HepG2 (cell line): ENCODE measurements at regions not wholly inside any gene's neighbourhood (a gene's known extent, or its start where the extent isn't known, plus 50 kb on each side); places are given as distances from the start of the nearest gene placed in this dataset.

Experiments used
- CENPX ChIP-seq: sonication (generic); formaldehyde crosslinking; IDR thresholded peaks from 2 replicates; pipeline ENCODE4 v1.9.0; 2021; ENCODE audit warnings: mild to moderate bottlenecking, missing genetic modification reagents, moderate library complexity
- DR1 ChIP-seq: sonication (generic); formaldehyde crosslinking; IDR thresholded peaks from 2 replicates; pipeline ENCODE4 v1.8.0; 2021; ENCODE audit warnings: mild to moderate bottlenecking, missing genetic modification reagents, inconsistent platforms
- HIC2 ChIP-seq: sonication (generic); formaldehyde crosslinking; IDR thresholded peaks from 2 replicates; pipeline ENCODE4 v1.9.0; 2022; ENCODE audit warnings: low read depth, missing genetic modification reagents
- HNRNPL ChIP-seq: fragments of 200-400 bp; formaldehyde crosslinking; IDR thresholded peaks from 2 replicates; pipeline ENCODE4 v1.6.1; 2017; ENCODE audit warnings: mild to moderate bottlenecking, low read depth, low read length
- KDM2A ChIP-seq: sonication (generic); formaldehyde crosslinking; IDR thresholded peaks from 2 replicates; pipeline ENCODE4 v1.4.0; 2020; ENCODE audit warnings: low read depth, missing genetic modification reagents, borderline replicate concordance
- KDM6A ChIP-seq: IDR thresholded peaks from 2 replicates; pipeline ENCODE4 v1.6.1; 2016; ENCODE audit warnings: low read depth
- MAF1 ChIP-seq: sonication (generic); formaldehyde crosslinking; IDR thresholded peaks from 2 replicates; pipeline ENCODE4 v1.5.0; 2020; ENCODE audit warnings: missing genetic modification reagents, borderline replicate concordance
- NR2C2 ChIP-seq: sonication (generic); formaldehyde crosslinking; IDR thresholded peaks from 2 replicates; pipeline ENCODE4 v1.4.0; 2020; ENCODE audit warnings: missing genetic modification reagents, mild to moderate bottlenecking, moderate library complexity, borderline replicate concordance
- POLR2G ChIP-seq: fragments of 200-400 bp; formaldehyde crosslinking; IDR thresholded peaks from 2 replicates; pipeline ENCODE4 v1.6.1; 2018; ENCODE audit warnings: mild to moderate bottlenecking, low read depth, low read length, moderate library complexity
- TARDBP ChIP-seq: sonication (generic); formaldehyde crosslinking; IDR thresholded peaks from 2 replicates; pipeline ENCODE4 v1.8.0; 2022; ENCODE audit warnings: mild to moderate bottlenecking, missing genetic modification reagents
- YEATS2 ChIP-seq: sonication (generic); formaldehyde crosslinking; IDR thresholded peaks from 2 replicates; pipeline ENCODE4 v1.4.0; 2020; ENCODE audit warnings: missing genetic modification reagents, borderline replicate concordance
- ZNF274 ChIP-seq: sonication (generic); formaldehyde crosslinking; IDR thresholded peaks from 2 replicates; pipeline ENCODE4 v1.5.1; 2020; ENCODE audit warnings: mild to moderate bottlenecking, missing genetic modification reagents
- ZNF292 ChIP-seq: sonication (generic); formaldehyde crosslinking; IDR thresholded peaks from 2 replicates; pipeline ENCODE4 v1.8.1; 2022; ENCODE audit warnings: mild to moderate bottlenecking, low read depth, missing genetic modification reagents, borderline replicate concordance
- ZNF383 ChIP-seq: sonication (generic); formaldehyde crosslinking; IDR thresholded peaks from 2 replicates; pipeline ENCODE4 v1.4.0; 2020; ENCODE audit warnings: missing genetic modification reagents, mild to moderate bottlenecking, borderline replicate concordance
- ZNF543 ChIP-seq: sonication (generic); formaldehyde crosslinking; IDR thresholded peaks from 2 replicates; pipeline ENCODE4 v1.4.0; 2020; ENCODE audit warnings: mild to moderate bottlenecking, missing genetic modification reagents
- ZNF557 ChIP-seq: sonication (generic); formaldehyde crosslinking; IDR thresholded peaks from 2 replicates; pipeline ENCODE4 v1.4.0; 2020; ENCODE audit warnings: missing genetic modification reagents
- ZNF607 ChIP-seq: sonication (generic); formaldehyde crosslinking; IDR thresholded peaks from 2 replicates; pipeline ENCODE4 v1.5.1; 2020; ENCODE audit warnings: missing genetic modification reagents, mild to moderate bottlenecking, borderline replicate concordance
- ZNF619 ChIP-seq: sonication (generic); formaldehyde crosslinking; IDR thresholded peaks from 2 replicates; pipeline ENCODE4 v1.4.0; 2020; ENCODE audit warnings: mild to moderate bottlenecking, missing genetic modification reagents
- ZNF720 ChIP-seq: sonication (generic); formaldehyde crosslinking; IDR thresholded peaks from 2 replicates; pipeline ENCODE4 v1.4.0; 2020; ENCODE audit warnings: missing genetic modification reagents
- ZNF747 ChIP-seq: sonication (generic); formaldehyde crosslinking; IDR thresholded peaks from 2 replicates; pipeline ENCODE4 v1.8.1; 2023; ENCODE audit warnings: missing genetic modification reagents, mild to moderate bottlenecking, borderline replicate concordance
- ZNF749 ChIP-seq: sonication (generic); formaldehyde crosslinking; IDR thresholded peaks from 2 replicates; pipeline ENCODE4 v1.8.0; 2022; ENCODE audit warnings: mild to moderate bottlenecking, missing genetic modification reagents, moderate library complexity, borderline replicate concordance
- ZNF782 ChIP-seq: sonication (generic); formaldehyde crosslinking; IDR thresholded peaks from 2 replicates; pipeline ENCODE4 v1.4.0; 2020; ENCODE audit warnings: missing genetic modification reagents, mild to moderate bottlenecking, borderline replicate concordance
- TF ChIP-seq, protein P1 (sequence below): sonication (generic); formaldehyde crosslinking; IDR thresholded peaks from 2 replicates; pipeline ENCODE4 v1.5.1; 2020; ENCODE audit warnings: mild to moderate bottlenecking, missing genetic modification reagents, borderline replicate concordance
- TF ChIP-seq, protein P2 (sequence below): sonication (generic); formaldehyde crosslinking; IDR thresholded peaks from 2 replicates; pipeline ENCODE4 v1.4.0; 2020; ENCODE audit warnings: missing genetic modification reagents

DNA sequence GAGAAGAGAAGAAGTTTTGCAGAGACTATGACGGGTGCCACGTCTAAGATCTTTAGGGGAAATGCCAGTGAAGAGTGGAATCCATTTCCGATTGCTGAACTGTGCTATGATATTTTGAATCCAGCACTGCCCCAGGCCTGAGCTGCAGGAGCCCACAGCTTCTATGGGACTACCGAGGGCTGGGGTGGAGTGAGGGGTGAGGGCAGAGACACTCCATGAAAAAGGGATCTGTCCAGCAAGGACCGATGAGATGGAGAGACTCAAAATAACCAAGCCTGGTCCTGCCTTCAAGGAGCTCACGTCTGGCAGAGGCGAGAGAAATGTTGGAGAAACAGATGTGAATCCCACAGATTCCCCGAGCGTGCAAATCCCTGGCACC is 79.8 kb upstream of the MEF2A start (continued):
- TF ChIP-seq, protein P1, sequence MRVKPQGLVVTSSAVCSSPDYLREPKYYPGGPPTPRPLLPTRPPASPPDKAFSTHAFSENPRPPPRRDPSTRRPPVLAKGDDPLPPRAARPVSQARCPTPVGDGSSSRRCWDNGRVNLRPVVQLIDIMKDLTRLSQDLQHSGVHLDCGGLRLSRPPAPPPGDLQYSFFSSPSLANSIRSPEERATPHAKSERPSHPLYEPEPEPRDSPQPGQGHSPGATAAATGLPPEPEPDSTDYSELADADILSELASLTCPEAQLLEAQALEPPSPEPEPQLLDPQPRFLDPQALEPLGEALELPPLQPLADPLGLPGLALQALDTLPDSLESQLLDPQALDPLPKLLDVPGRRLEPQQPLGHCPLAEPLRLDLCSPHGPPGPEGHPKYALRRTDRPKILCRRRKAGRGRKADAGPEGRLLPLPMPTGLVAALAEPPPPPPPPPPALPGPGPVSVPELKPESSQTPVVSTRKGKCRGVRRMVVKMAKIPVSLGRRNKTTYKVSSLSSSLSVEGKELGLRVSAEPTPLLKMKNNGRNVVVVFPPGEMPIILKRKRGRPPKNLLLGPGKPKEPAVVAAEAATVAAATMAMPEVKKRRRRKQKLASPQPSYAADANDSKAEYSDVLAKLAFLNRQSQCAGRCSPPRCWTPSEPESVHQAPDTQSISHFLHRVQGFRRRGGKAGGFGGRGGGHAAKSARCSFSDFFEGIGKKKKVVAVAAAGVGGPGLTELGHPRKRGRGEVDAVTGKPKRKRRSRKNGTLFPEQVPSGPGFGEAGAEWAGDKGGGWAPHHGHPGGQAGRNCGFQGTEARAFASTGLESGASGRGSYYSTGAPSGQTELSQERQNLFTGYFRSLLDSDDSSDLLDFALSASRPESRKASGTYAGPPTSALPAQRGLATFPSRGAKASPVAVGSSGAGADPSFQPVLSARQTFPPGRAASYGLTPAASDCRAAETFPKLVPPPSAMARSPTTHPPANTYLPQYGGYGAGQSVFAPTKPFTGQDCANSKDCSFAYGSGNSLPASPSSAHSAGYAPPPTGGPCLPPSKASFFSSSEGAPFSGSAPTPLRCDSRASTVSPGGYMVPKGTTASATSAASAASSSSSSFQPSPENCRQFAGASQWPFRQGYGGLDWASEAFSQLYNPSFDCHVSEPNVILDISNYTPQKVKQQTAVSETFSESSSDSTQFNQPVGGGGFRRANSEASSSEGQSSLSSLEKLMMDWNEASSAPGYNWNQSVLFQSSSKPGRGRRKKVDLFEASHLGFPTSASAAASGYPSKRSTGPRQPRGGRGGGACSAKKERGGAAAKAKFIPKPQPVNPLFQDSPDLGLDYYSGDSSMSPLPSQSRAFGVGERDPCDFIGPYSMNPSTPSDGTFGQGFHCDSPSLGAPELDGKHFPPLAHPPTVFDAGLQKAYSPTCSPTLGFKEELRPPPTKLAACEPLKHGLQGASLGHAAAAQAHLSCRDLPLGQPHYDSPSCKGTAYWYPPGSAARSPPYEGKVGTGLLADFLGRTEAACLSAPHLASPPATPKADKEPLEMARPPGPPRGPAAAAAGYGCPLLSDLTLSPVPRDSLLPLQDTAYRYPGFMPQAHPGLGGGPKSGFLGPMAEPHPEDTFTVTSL (CRISPR knock-in tag): no peak
- TF ChIP-seq, protein P2, sequence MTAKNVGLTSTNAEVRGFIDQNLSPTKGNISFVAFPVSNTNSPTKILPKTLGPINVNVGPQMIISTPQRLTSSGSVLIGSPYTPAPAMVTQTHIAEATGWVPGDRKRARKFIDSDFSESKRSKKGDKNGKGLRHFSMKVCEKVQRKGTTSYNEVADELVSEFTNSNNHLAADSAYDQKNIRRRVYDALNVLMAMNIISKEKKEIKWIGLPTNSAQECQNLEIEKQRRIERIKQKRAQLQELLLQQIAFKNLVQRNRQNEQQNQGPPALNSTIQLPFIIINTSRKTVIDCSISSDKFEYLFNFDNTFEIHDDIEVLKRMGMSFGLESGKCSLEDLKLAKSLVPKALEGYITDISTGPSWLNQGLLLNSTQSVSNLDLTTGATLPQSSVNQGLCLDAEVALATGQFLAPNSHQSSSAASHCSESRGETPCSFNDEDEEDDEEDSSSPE: no peak
- TF ChIP-seq HIC2: no peak
- TF ChIP-seq ZNF543 (CRISPR knock-in tag): no peak
- no peak for TF ChIP-seq ZNF749
- TF ChIP-seq ZNF720 (CRISPR knock-in tag): no peak
- TF ChIP-seq KDM2A (CRISPR knock-in tag): no peak
- no peak for TF ChIP-seq DR1 (CRISPR knock-in tag)
- TF ChIP-seq KDM6A (CRISPR knock-in tag): no peak
- no peak for TF ChIP-seq MAF1
- no peak for TF ChIP-seq ZNF782
- 0 out of 2 replicates have a peak, but pooled peaks have one; percentile 37 for TF ChIP-seq ZNF274
- TF ChIP-seq ZNF607 (CRISPR knock-in tag): no peak
- no peak for TF ChIP-seq YEATS2 (CRISPR knock-in tag)
- TF ChIP-seq POLR2G: no peak
- no peak for TF ChIP-seq HNRNPL
- TF ChIP-seq CENPX: no peak
- 0 out of 2 replicates have a peak, but pooled peaks have one; percentile 32 for TF ChIP-seq ZNF292 (CRISPR knock-in tag)
- no peak for TF ChIP-seq ZNF383
- no peak for TF ChIP-seq NR2C2
- no peak for TF ChIP-seq ZNF747 (CRISPR knock-in tag)
- TF ChIP-seq TARDBP (CRISPR knock-in tag): no peak
- no peak for TF ChIP-seq ZNF619 (CRISPR knock-in tag)
- no peak for TF ChIP-seq ZNF557
